GM23248 (cell line): ENCODE measurements at regions not wholly inside any gene's neighbourhood (a gene's known extent, or its start where the extent isn't known, plus 50 kb on each side); places are given as distances from the start of the nearest gene placed in this dataset.

ENCODE experiments used
- EZH2 ChIP-seq: fragments of 200-600 bp; sonication (generic); IDR thresholded peaks from 2 replicates; pipeline ENCODE4 v1.6.1; 2018; ENCODE audit warnings: antibody characterized with exemption, mild to moderate bottlenecking; ENCODE audit not compliant: insufficient read depth, poor library complexity, severe bottlenecking
- EZH2phosphoT487 ChIP-seq: fragments of 200-600 bp; sonication (generic); IDR thresholded peaks from 2 replicates; pipeline ENCODE4 v1.6.1; 2018; ENCODE audit warnings: antibody characterized with exemption, moderate library complexity, mild to moderate bottlenecking, low read depth; ENCODE audit not compliant: insufficient read depth

- TF ChIP-seq EZH2 = no peak
- no peak for TF ChIP-seq EZH2phosphoT487
These were observed 711.0 kb downstream of the TLE4 start for GRCh38 chr9:80282766-80283165.
